B cell (primary cell): ENCODE measurements at regions not wholly inside any gene's neighbourhood (a gene's known extent, or its start where the extent isn't known, plus 50 kb on each side); places are given as distances from the start of the nearest gene placed in this dataset.

ENCODE experiments used
- CTCF ChIP-seq: fragments of 200-600 bp; IDR thresholded peaks from one replicate; pipeline ENCODE4 v1.8.0; 2022; ENCODE audit warnings: antibody characterized with exemption, mild to moderate bottlenecking
- EZH2 ChIP-seq: IDR thresholded peaks from 2 replicates; pipeline ENCODE4 v1.6.1; 2012; ENCODE audit warnings: borderline replicate concordance, low read depth, mild to moderate bottlenecking, moderate library complexity, low read length; ENCODE audit not compliant: insufficient read depth, poor library complexity, severe bottlenecking

- TF ChIP-seq CTCF (no peak), EZH2 (no peak)
Measured at GRCh38 chr5:155451106-155451505, 437.6 kb downstream of the KIF4B start.
